Panc1 (cell line): ENCODE measurements at regions not wholly inside any gene's neighbourhood (a gene's known extent, or its start where the extent isn't known, plus 50 kb on each side); places are given as distances from the start of the nearest gene placed in this dataset.

ENCODE experiments used
- ATAC-seq: fragments of 200-7000 bp; cut with Tn5 transposase; 2 replicates; pipeline ENCODE4 v1.9.1; 2020; ENCODE audit warnings: mild to moderate bottlenecking, moderate library complexity
- BruUV-seq: library from RNA; stranded (reverse); fragments of 400-500 nt; replicated peaks from 2 replicates; lab custom pipeline; 2021; lab: Mats Ljungman, UMichigan
- CTCF ChIA-PET: fragments of 300-600 bp; sonication (Branson Sonifier 250); formaldehyde crosslinking; loops from one replicate; lab custom pipeline; 2022; ENCODE audit warnings: antibody characterized with exemption; lab: Charles Lee
- POLR2A ChIA-PET: fragments of 300-600 bp; sonication (Branson Sonifier 250); formaldehyde crosslinking; loops from one replicate; lab custom pipeline; 2022; ENCODE audit warnings: antibody characterized with exemption; lab: Charles Lee
- DNase-seq: peaks from one replicate; pipeline ENCODE4 v3.0.0-alpha.2; 2010; ENCODE audit warnings: low read depth, low spot score
- H3K27ac ChIP-seq: 2 replicates; pipeline ENCODE4 v1.5.1; 2011; ENCODE audit warnings: mild to moderate bottlenecking, low read length, inconsistent platforms
- H3K27me3 ChIP-seq: fragments of 200-500 bp; sonication (Bioruptor generic); 2 replicates; pipeline ENCODE4 v1.6.0; 2014; ENCODE audit warnings: low read length, inconsistent platforms; ENCODE audit not compliant: control insufficient read depth, insufficient read depth
- H3K36me3 ChIP-seq: fragments of 200-500 bp; sonication (Bioruptor generic); 2 replicates; pipeline ENCODE4 v1.5.1; 2014; ENCODE audit warnings: inconsistent platforms, mild to moderate bottlenecking, low read length, moderate library complexity; ENCODE audit not compliant: control insufficient read depth, insufficient read depth
- H3K4me1 ChIP-seq: 2 replicates; pipeline ENCODE4 v1.5.1; 2011; ENCODE audit warnings: inconsistent platforms, mild to moderate bottlenecking, low read length, moderate library complexity; ENCODE audit not compliant: control insufficient read depth, insufficient read depth
- H3K4me3 ChIP-seq, 2 experiments: 2 replicates each; pipeline ENCODE4 v1.5.1; 2011 to 2012; ENCODE audit warnings: low read depth in 2 of 2, low read length in 2 of 2, mild to moderate bottlenecking in 2 of 2, inconsistent platforms in 1 of 2, moderate library complexity in 1 of 2
- H3K9me3 ChIP-seq: fragments of 200-500 bp; sonication (Bioruptor generic); 2 replicates; pipeline ENCODE4 v1.5.1; 2014; ENCODE audit warnings: low read depth, mild to moderate bottlenecking, inconsistent platforms, low read length, moderate library complexity; ENCODE audit not compliant: control insufficient read depth, insufficient read depth
- CTCF ChIP-seq: fragments of 450-650 bp; IDR thresholded peaks from 2 replicates; pipeline ENCODE4 v1.5.1; 2017; ENCODE audit warnings: mild to moderate bottlenecking
- POLR2AphosphoS5 ChIP-seq: IDR thresholded peaks from 2 replicates; pipeline ENCODE4 v1.6.1; 2012; ENCODE audit warnings: mild to moderate bottlenecking, low read depth, low read length, moderate library complexity
- REST ChIP-seq, 2 experiments: IDR thresholded peaks; 2 replicates each; pipeline ENCODE4 v1.6.1; 2011 to 2012; ENCODE audit warnings: low read depth in 2 of 2, control low read depth in 1 of 2, low read length in 1 of 2, mild to moderate bottlenecking in 1 of 2, moderate library complexity in 1 of 2; ENCODE audit not compliant: insufficient read depth in 1 of 2
- SIN3A ChIP-seq: IDR thresholded peaks from 2 replicates; pipeline ENCODE4 v1.6.1; 2012; ENCODE audit warnings: low read depth, mild to moderate bottlenecking, low read length, moderate library complexity, borderline replicate concordance; ENCODE audit not compliant: insufficient read depth
- TCF7L2 ChIP-seq: IDR thresholded peaks from 2 replicates; pipeline ENCODE4 v1.6.1; 2011; ENCODE audit warnings: mild to moderate bottlenecking, low read depth, low read length, inconsistent platforms
- in situ Hi-C: cut with HindIII; loops from 2 replicates; pipeline ENCODE4 v1.10.0; 2016; ENCODE audit warnings: low sequenced_read_pairs, low pct_unique_long_range_greater_than_20kb
- intact Hi-C: fragments of 100-400 bp; cut with micrococcal nuclease; formaldehyde crosslinking; loops from one replicate; pipeline ENCODE4 v1.10.0; 2022; ENCODE audit not compliant: unreplicated experiment

- no peak overlapping the region for H3K27ac ChIP-seq
- ChIA-PET POLR2A (no interaction called here), CTCF (no interaction called here)
- no peak for DNase-seq
- no TSS peak for BruUV-seq
- no peaks in the 10 kb centered on the region for H3K4me1 ChIP-seq
- no peak for ATAC-seq
- TF ChIP-seq TCF7L2 (no peak), CTCF (no peak), REST (IDR thresholded peaks at IDR 0.05; ENCODE audit: insufficient read depth in 1 of 2, low read depth in 2 of 2, low read length in 1 of 2) (no peak), SIN3A (no peak), POLR2AphosphoS5 (no peak)
- H3K36me3 ChIP-seq = no peaks in the 10 kb centered on the region
- in situ Hi-C loops = no loop called here
- peaks cover 2% of the 10 kb centered on the region; the same call in 1 of the 2 replicates for H3K27me3 ChIP-seq
- no peak overlapping the region for H3K4me3 ChIP-seq
- intact Hi-C loops = no loop called here
- H3K9me3 ChIP-seq = no peaks in the 10 kb centered on the region
Observed at GRCh38 chr1:224873434-224874369, 55.8 kb upstream of the DNAH14 start.

- ChIA-PET CTCF (no interaction called here), POLR2A (no interaction called here)
- no TSS peak for BruUV-seq
- Histone ChIP-seq H3K36me3 (no peaks in the 10 kb centered on the region), H3K4me3 (no peak overlapping the region), H3K9me3 (no peaks in the 10 kb centered on the region), H3K27me3 (peaks cover 2% of the 10 kb centered on the region; the same call in 1 of the 2 replicates), H3K27ac (no peak overlapping the region), H3K4me1 (no peaks in the 10 kb centered on the region)
- ATAC-seq (no peak), DNase-seq (no peak)
- intact Hi-C loops = no loop called here
- TF ChIP-seq SIN3A = no peak
- in situ Hi-C loops = no loop called here
Observed at GRCh38 chr1:224874775-224875174, 54.7 kb upstream of the DNAH14 start.
